ENCODE measurements at regions not wholly inside any gene's neighbourhood (a gene's known extent, or its start where the extent isn't known, plus 50 kb on each side); places are given as distances from the start of the nearest gene placed in this dataset.

DNA sequence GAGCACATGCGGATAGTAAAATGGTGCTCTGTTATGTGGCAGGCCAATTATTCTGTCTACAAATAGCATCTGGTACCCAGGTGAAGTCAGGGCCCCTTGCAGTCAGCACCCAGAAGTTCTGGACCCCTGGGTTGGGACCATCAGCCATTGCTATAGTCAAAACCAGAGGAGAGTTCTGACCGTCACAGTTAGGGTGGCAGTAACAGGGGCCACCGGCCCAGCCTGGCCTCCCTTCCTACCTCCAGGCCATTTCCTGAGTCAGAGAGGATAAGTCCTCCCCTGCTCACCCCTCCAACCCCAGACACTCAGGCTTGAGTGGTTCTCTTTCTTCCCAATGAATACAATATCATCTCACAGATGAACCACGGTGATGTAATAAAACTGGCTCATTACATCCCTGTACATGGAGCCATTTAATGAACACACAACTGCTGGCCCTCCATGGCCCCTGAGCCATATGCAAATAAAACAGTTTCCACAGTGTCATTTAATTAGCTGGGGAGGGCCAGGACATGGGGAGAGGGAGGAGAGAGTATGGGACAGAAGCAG, 673.6 kb downstream of the MATN1 start:
- TF ChIP-seq POLR2AphosphoS5 (IDR thresholded peaks at IDR 0.05; ENCODE audit: low read depth, low read length) = no peak
- no peak for TF ChIP-seq POLR2A (IDR thresholded peaks at IDR 0.05; ENCODE audit: low read depth, low read length)
